SU-DHL-6 (cell line): ENCODE measurements at regions not wholly inside any gene's neighbourhood (a gene's known extent, or its start where the extent isn't known, plus 50 kb on each side); places are given as distances from the start of the nearest gene placed in this dataset.

ENCODE experiments used
- CTCF ChIP-seq: fragments of 200-600 bp; sonication (generic); IDR thresholded peaks from one replicate; pipeline ENCODE4 v1.5.1; 2017; ENCODE audit warnings: antibody characterized with exemption, mild to moderate bottlenecking, low read length, moderate library complexity; ENCODE audit not compliant: insufficient read depth, poor library complexity, severe bottlenecking
- EZH2phosphoT487 ChIP-seq: fragments of 200-600 bp; sonication (generic), shearing (Covaris generic); conservative IDR thresholded peaks from 2 replicates; pipeline ENCODE4 v1.6.1; 2018; ENCODE audit warnings: mild to moderate bottlenecking, antibody characterized with exemption, low read length, moderate library complexity, mixed read lengths

- TF ChIP-seq CTCF (no peak), EZH2phosphoT487 (no peak)
Observed at GRCh38 chr16:65235339-65236177, 113.7 kb upstream of the CDH11 start.
